Muscle layer of colon (tissue), 2 donors: ENCODE measurements at regions not wholly inside any gene's neighbourhood (a gene's known extent, or its start where the extent isn't known, plus 50 kb on each side); places are given as distances from the start of the nearest gene placed in this dataset.
A peak's percentile ranks its signal among the peaks of the same experiment; 100 is the strongest.
"Not testable (repeated sequence)": the region's sequence is repeated elsewhere in the genome, so short reads cannot be mapped to it uniquely, and the experiment has no call there.

Source experiments
- H3K27ac ChIP-seq: one replicate; pipeline ENCODE4 v1.7.0; 2013; ENCODE audit warnings: low read depth, mild to moderate bottlenecking, low read length, moderate library complexity
- H3K27me3 ChIP-seq, 2 donors: one replicate each; pipeline ENCODE4 v1.7.0; 2013; ENCODE audit warnings: low read length in 2 of 2, mild to moderate bottlenecking in 2 of 2; ENCODE audit not compliant: insufficient read depth in 2 of 2, control insufficient read depth in 1 of 2
- H3K36me3 ChIP-seq: one replicate; pipeline ENCODE4 v1.7.0; 2013; ENCODE audit warnings: mild to moderate bottlenecking, low read length; ENCODE audit not compliant: insufficient read depth
- H3K4me1 ChIP-seq: one replicate; pipeline ENCODE4 v1.7.0; 2013; ENCODE audit warnings: mild to moderate bottlenecking, low read length; ENCODE audit not compliant: insufficient read depth
- H3K4me3 ChIP-seq, 2 donors: one replicate each; pipeline ENCODE4 v1.7.0; 2013; ENCODE audit warnings: low read length in 2 of 2, low read depth in 1 of 2, mild to moderate bottlenecking in 1 of 2, moderate library complexity in 1 of 2
- H3K9ac ChIP-seq: one replicate; pipeline ENCODE4 v1.7.0; 2013; ENCODE audit warnings: low read length
- H3K9me3 ChIP-seq: one replicate; pipeline ENCODE4 v1.7.0; 2013; ENCODE audit warnings: mild to moderate bottlenecking, low read length
- donor health status: abdominal sarcoma.
- donor health status: Adenocarcinoma of cecum.

GRCh38 chrX:33906971-33907370 lies 225.1 kb downstream of the FAM47A start:
- H3K27me3 ChIP-seq, result no peaks in the 10 kb centered on the region
- no peaks in the 10 kb centered on the region for H3K9me3 ChIP-seq
- no peak overlapping the region for H3K27ac ChIP-seq
- H3K4me3 ChIP-seq, result no peak overlapping the region
- H3K4me1 ChIP-seq, result no peaks in the 10 kb centered on the region
- no peak overlapping the region for H3K9ac ChIP-seq
- no peaks in the 10 kb centered on the region for H3K36me3 ChIP-seq

- Histone ChIP-seq H3K9ac (no peak overlapping the region), H3K27ac (no peak overlapping the region), H3K27me3 (no peaks in the 10 kb centered on the region), H3K9me3 (no peaks in the 10 kb centered on the region), H3K4me1 (no peaks in the 10 kb centered on the region), H3K4me3 (no peak overlapping the region), H3K36me3 (no peaks in the 10 kb centered on the region)
Measured at GRCh38 chrX:33892670-33893069, 239.4 kb downstream of the FAM47A start.

- Histone ChIP-seq H3K27ac (no peak overlapping the region), H3K27me3 (no peaks in the 10 kb centered on the region), H3K36me3 (no peaks in the 10 kb centered on the region), H3K4me3 (no peak overlapping the region), H3K4me1 (no peaks in the 10 kb centered on the region), H3K9ac (no peak overlapping the region), H3K9me3 (no peaks in the 10 kb centered on the region)
Measured at GRCh38 chrX:33855251-33855650, 276.9 kb downstream of the FAM47A start.

GRCh38 chrX:33852146-33852545 lies 280.0 kb downstream of the FAM47A start:
- H3K9ac ChIP-seq, H3K9me3 ChIP-seq, H3K4me1 ChIP-seq, H3K36me3 ChIP-seq, H3K27ac ChIP-seq, H3K4me3 ChIP-seq, H3K27me3 ChIP-seq: not testable (repeated sequence)

GRCh38 chrX:33840176-33840575 lies 291.9 kb downstream of the FAM47A start:
- Histone ChIP-seq H3K27me3 (no peaks in the 10 kb centered on the region), H3K9me3 (peaks cover 4% of the 10 kb centered on the region), H3K4me3 (no peak overlapping the region), H3K36me3 (no peaks in the 10 kb centered on the region), H3K9ac (no peak overlapping the region), H3K27ac (no peak overlapping the region), H3K4me1 (no peaks in the 10 kb centered on the region)

- Histone ChIP-seq H3K4me3 (no peak overlapping the region), H3K27ac (no peak overlapping the region), H3K9ac (no peak overlapping the region), H3K27me3 (no peaks in the 10 kb centered on the region), H3K9me3 (no peaks in the 10 kb centered on the region), H3K4me1 (no peaks in the 10 kb centered on the region), H3K36me3 (no peaks in the 10 kb centered on the region)
Measured at GRCh38 chrX:33831211-33831610, 300.9 kb downstream of the FAM47A start.

GRCh38 chrX:33817266-33817665 lies 314.8 kb downstream of the FAM47A start:
- no peaks in the 10 kb centered on the region for H3K27me3 ChIP-seq
- no peak overlapping the region for H3K9ac ChIP-seq
- H3K9me3 ChIP-seq, result no peaks in the 10 kb centered on the region
- H3K27ac ChIP-seq, result no peak overlapping the region
- H3K4me1 ChIP-seq, result no peaks in the 10 kb centered on the region
- no peaks in the 10 kb centered on the region for H3K36me3 ChIP-seq
- H3K4me3 ChIP-seq, result no peak overlapping the region

GRCh38 chrX:33808636-33809035 lies 323.5 kb downstream of the FAM47A start:
- Histone ChIP-seq H3K9me3 (no peaks in the 10 kb centered on the region), H3K9ac (no peak overlapping the region), H3K4me1 (no peaks in the 10 kb centered on the region), H3K27ac (no peak overlapping the region), H3K36me3 (no peaks in the 10 kb centered on the region), H3K27me3 (no peaks in the 10 kb centered on the region), H3K4me3 (no peak overlapping the region)

GRCh38 chrX:33784548-33784947 lies 347.6 kb downstream of the FAM47A start:
- Histone ChIP-seq H3K4me1 (no peaks in the 10 kb centered on the region), H3K27ac (no peak overlapping the region), H3K36me3 (no peaks in the 10 kb centered on the region), H3K9me3 (no peaks in the 10 kb centered on the region), H3K4me3 (no peak overlapping the region), H3K27me3 (no peaks in the 10 kb centered on the region), H3K9ac (no peak overlapping the region)

GRCh38 chrX:33741807-33742206 lies 390.3 kb downstream of the FAM47A start:
- H3K4me3 ChIP-seq, result no peak overlapping the region
- H3K36me3 ChIP-seq, result no peaks in the 10 kb centered on the region
- no peak overlapping the region for H3K27ac ChIP-seq
- no peak overlapping the region for H3K9ac ChIP-seq
- H3K4me1 ChIP-seq, result no peaks in the 10 kb centered on the region
- no peaks in the 10 kb centered on the region for H3K9me3 ChIP-seq
- no peaks in the 10 kb centered on the region for H3K27me3 ChIP-seq

- Histone ChIP-seq H3K9ac (no peak overlapping the region), H3K4me1 (no peaks in the 10 kb centered on the region), H3K36me3 (no peaks in the 10 kb centered on the region), H3K27me3 (no peaks in the 10 kb centered on the region), H3K27ac (no peak overlapping the region), H3K9me3 (no peaks in the 10 kb centered on the region), H3K4me3 (no peak overlapping the region)
Measured at GRCh38 chrX:33735182-33735581, 396.9 kb downstream of the FAM47A start.

GRCh38 chrX:33726281-33727160 lies 405.6 kb downstream of the FAM47A start:
- H3K9me3 ChIP-seq, result no peaks in the 10 kb centered on the region
- H3K27ac ChIP-seq, result no peak overlapping the region
- H3K4me3 ChIP-seq, result peak overlapping the region in 1 of 2 donors; percentile 43
- no peaks in the 10 kb centered on the region for H3K36me3 ChIP-seq
- no peak overlapping the region for H3K9ac ChIP-seq
- no peaks in the 10 kb centered on the region for H3K4me1 ChIP-seq
- H3K27me3 ChIP-seq, result no peaks in the 10 kb centered on the region
